H1 (cell line): ENCODE measurements at regions not wholly inside any gene's neighbourhood (a gene's known extent, or its start where the extent isn't known, plus 50 kb on each side); places are given as distances from the start of the nearest gene placed in this dataset.

ENCODE experiments used
- POLR2AphosphoS5 ChIP-seq: IDR thresholded peaks from 2 replicates; pipeline ENCODE4 v1.6.1; 2011; ENCODE audit warnings: low read depth, low read length
- SIX5 ChIP-seq: IDR thresholded peaks from 2 replicates; pipeline ENCODE4 v1.6.1; 2011; ENCODE audit warnings: mild to moderate bottlenecking, low read depth, low read length
- SP1 ChIP-seq: IDR thresholded peaks from 2 replicates; pipeline ENCODE4 v1.6.1; 2011; ENCODE audit warnings: low read depth, low read length

DNA sequence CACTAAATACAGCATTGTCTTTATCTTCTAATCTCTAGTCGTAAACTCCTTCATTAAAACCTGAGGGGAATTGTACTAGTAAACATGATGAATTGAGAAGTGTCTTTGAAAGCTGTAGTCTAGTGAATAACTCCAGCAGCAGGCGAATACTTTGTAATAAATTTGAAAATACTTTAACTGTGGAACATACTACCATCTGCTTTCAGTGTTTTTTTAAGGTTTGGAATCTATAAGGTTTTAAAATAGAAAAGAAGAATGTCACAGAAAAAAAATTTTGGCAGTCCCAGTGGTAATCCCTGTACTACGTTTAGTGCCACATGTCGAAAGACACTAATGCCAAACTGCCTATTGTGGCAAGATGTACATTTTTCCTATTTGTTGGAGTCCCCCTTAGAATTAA lies 379.0 kb upstream of the NUDT12 start (continued):
- TF ChIP-seq SP1 (no peak), SIX5 (no peak), POLR2AphosphoS5 (no peak)
